IPS-18a (cell line): ENCODE measurements at regions not wholly inside any gene's neighbourhood (a gene's known extent, or its start where the extent isn't known, plus 50 kb on each side); places are given as distances from the start of the nearest gene placed in this dataset.

Source experiments
- H3K27ac ChIP-seq: one replicate; pipeline ENCODE4 v1.5.1; 2013; ENCODE audit warnings: low read length
- H3K27me3 ChIP-seq: one replicate; pipeline ENCODE4 v1.6.1; 2013; ENCODE audit warnings: mild to moderate bottlenecking, low read length; ENCODE audit not compliant: control insufficient read depth, insufficient read depth
- H3K36me3 ChIP-seq: one replicate; pipeline ENCODE4 v1.6.1; 2013; ENCODE audit warnings: low read depth, low read length; ENCODE audit not compliant: control insufficient read depth
- H3K4me1 ChIP-seq: one replicate; pipeline ENCODE4 v1.6.1; 2013; ENCODE audit warnings: low read depth, low read length; ENCODE audit not compliant: control insufficient read depth
- H3K4me3 ChIP-seq: one replicate; pipeline ENCODE4 v1.5.1; 2013; ENCODE audit warnings: low read length
- H3K9ac ChIP-seq: one replicate; pipeline ENCODE4 v1.6.1; 2013; ENCODE audit warnings: mild to moderate bottlenecking, low read length, moderate library complexity
- H3K9me3 ChIP-seq: one replicate; pipeline ENCODE4 v1.6.1; 2013; ENCODE audit warnings: low read depth, low read length; ENCODE audit not compliant: control insufficient read depth

- Histone ChIP-seq H3K27me3 (no peaks in the 10 kb centered on the region), H3K27ac (no peak overlapping the region), H3K4me1 (peaks cover 3% of the 10 kb centered on the region), H3K36me3 (no peaks in the 10 kb centered on the region), H3K9me3 (no peaks in the 10 kb centered on the region), H3K4me3 (no peak overlapping the region), H3K9ac (no peak overlapping the region)
Measured at GRCh38 chr3:25235031-25235430, 193.0 kb upstream of the RARB start.

- Histone ChIP-seq H3K27me3 (no peaks in the 10 kb centered on the region), H3K4me3 (no peak overlapping the region), H3K9ac (no peak overlapping the region), H3K36me3 (no peaks in the 10 kb centered on the region), H3K9me3 (no peaks in the 10 kb centered on the region), H3K4me1 (peaks cover 3% of the 10 kb centered on the region), H3K27ac (no peak overlapping the region)
Measured at GRCh38 chr3:25235466-25235865, 192.6 kb upstream of the RARB start.

- Histone ChIP-seq H3K4me3 (no peak overlapping the region), H3K36me3 (no peaks in the 10 kb centered on the region), H3K27me3 (no peaks in the 10 kb centered on the region), H3K4me1 (no peaks in the 10 kb centered on the region), H3K9ac (no peak overlapping the region), H3K27ac (no peak overlapping the region), H3K9me3 (no peaks in the 10 kb centered on the region)
Measured at GRCh38 chr3:25237602-25238001, 190.5 kb upstream of the RARB start.

- no peak overlapping the region for H3K9ac ChIP-seq
- no peaks in the 10 kb centered on the region for H3K36me3 ChIP-seq
- no peak overlapping the region for H3K4me3 ChIP-seq
- H3K4me1 ChIP-seq: no peaks in the 10 kb centered on the region
- H3K27ac ChIP-seq: no peak overlapping the region
- H3K27me3 ChIP-seq: no peaks in the 10 kb centered on the region
- no peaks in the 10 kb centered on the region for H3K9me3 ChIP-seq
Measured at GRCh38 chr3:25239042-25239441, 189.0 kb upstream of the RARB start.

- Histone ChIP-seq H3K9ac (no peak overlapping the region), H3K9me3 (peaks cover 2% of the 10 kb centered on the region), H3K36me3 (no peaks in the 10 kb centered on the region), H3K4me3 (no peak overlapping the region), H3K4me1 (no peaks in the 10 kb centered on the region), H3K27ac (no peak overlapping the region), H3K27me3 (no peaks in the 10 kb centered on the region)
Measured at GRCh38 chr3:25246913-25247312, 181.2 kb upstream of the RARB start.

- Histone ChIP-seq H3K4me1 (no peaks in the 10 kb centered on the region), H3K9me3 (peaks cover 12% of the 10 kb centered on the region), H3K27ac (no peak overlapping the region), H3K27me3 (no peaks in the 10 kb centered on the region), H3K4me3 (no peak overlapping the region), H3K36me3 (no peaks in the 10 kb centered on the region), H3K9ac (no peak overlapping the region)
Measured at GRCh38 chr3:25252291-25252690, 175.8 kb upstream of the RARB start.

- Histone ChIP-seq H3K4me3 (no peak overlapping the region), H3K36me3 (no peaks in the 10 kb centered on the region), H3K27ac (no peak overlapping the region), H3K4me1 (no peaks in the 10 kb centered on the region), H3K9ac (no peak overlapping the region), H3K9me3 (peaks cover 8% of the 10 kb centered on the region), H3K27me3 (no peaks in the 10 kb centered on the region)
Measured at GRCh38 chr3:25257026-25257425, 171.0 kb upstream of the RARB start.

- Histone ChIP-seq H3K9me3 (no peaks in the 10 kb centered on the region), H3K4me3 (no peak overlapping the region), H3K4me1 (no peaks in the 10 kb centered on the region), H3K9ac (no peak overlapping the region), H3K27me3 (no peaks in the 10 kb centered on the region), H3K36me3 (no peaks in the 10 kb centered on the region), H3K27ac (no peak overlapping the region)
Measured at GRCh38 chr3:25259871-25260270, 168.2 kb upstream of the RARB start.

- no peaks in the 10 kb centered on the region for H3K9me3 ChIP-seq
- no peak overlapping the region for H3K4me3 ChIP-seq
- no peaks in the 10 kb centered on the region for H3K36me3 ChIP-seq
- H3K27me3 ChIP-seq: no peaks in the 10 kb centered on the region
- H3K27ac ChIP-seq: no peak overlapping the region
- H3K9ac ChIP-seq: no peak overlapping the region
- H3K4me1 ChIP-seq: no peaks in the 10 kb centered on the region
Measured at GRCh38 chr3:25262322-25262721, 165.7 kb upstream of the RARB start.

- Histone ChIP-seq H3K27me3 (no peaks in the 10 kb centered on the region), H3K36me3 (no peaks in the 10 kb centered on the region), H3K4me1 (no peaks in the 10 kb centered on the region), H3K9ac (no peak overlapping the region), H3K27ac (no peak overlapping the region), H3K9me3 (no peaks in the 10 kb centered on the region), H3K4me3 (no peak overlapping the region)
Measured at GRCh38 chr3:25265284-25265683, 162.8 kb upstream of the RARB start.

GRCh38 chr3:25266677-25267076 lies 161.4 kb upstream of the RARB start:
- H3K9me3 ChIP-seq: no peaks in the 10 kb centered on the region
- no peaks in the 10 kb centered on the region for H3K36me3 ChIP-seq
- H3K4me3 ChIP-seq: no peak overlapping the region
- H3K27ac ChIP-seq: no peak overlapping the region
- H3K27me3 ChIP-seq: no peaks in the 10 kb centered on the region
- no peak overlapping the region for H3K9ac ChIP-seq
- no peaks in the 10 kb centered on the region for H3K4me1 ChIP-seq

GRCh38 chr3:25272090-25272489 lies 156.0 kb upstream of the RARB start:
- Histone ChIP-seq H3K36me3 (no peaks in the 10 kb centered on the region), H3K4me3 (no peak overlapping the region), H3K9ac (no peak overlapping the region), H3K9me3 (no peaks in the 10 kb centered on the region), H3K4me1 (no peaks in the 10 kb centered on the region), H3K27me3 (no peaks in the 10 kb centered on the region), H3K27ac (no peak overlapping the region)
